CD4-positive, alpha-beta T cell treated with Interleukin-17A for 4 hours (primary cell): ENCODE measurements at regions not wholly inside any gene's neighbourhood (a gene's known extent, or its start where the extent isn't known, plus 50 kb on each side); places are given as distances from the start of the nearest gene placed in this dataset.

Experiments used
- DNase-seq: peaks from one replicate; pipeline ENCODE4 v3.0.0-alpha.2; 2020; ENCODE audit warnings: mixed read lengths

GRCh38 chr16:5557966-5558365 is 460.4 kb upstream of the EEF2KMT start:
- DNase-seq = no peak

GRCh38 chr16:5557448-5557847 is 459.9 kb upstream of the EEF2KMT start:
- DNase-seq = no peak

GRCh38 chr16:5556158-5556810 is 458.7 kb upstream of the EEF2KMT start:
- no peak for DNase-seq

- no peak for DNase-seq
These were observed 454.3 kb upstream of the EEF2KMT start for GRCh38 chr16:5551909-5552308.

GRCh38 chr16:5549802-5550201 is 452.2 kb upstream of the EEF2KMT start:
- DNase-seq = no peak

- DNase-seq = no peak
These were observed 443.8 kb upstream of the EEF2KMT start for GRCh38 chr16:5541356-5541755.

- DNase-seq = no peak
These were observed 439.8 kb upstream of the EEF2KMT start for GRCh38 chr16:5537347-5537746.

- no peak for DNase-seq
These were observed 435.8 kb upstream of the EEF2KMT start for GRCh38 chr16:5533321-5533888.

GRCh38 chr16:5527817-5528216 is 430.2 kb upstream of the EEF2KMT start:
- no peak for DNase-seq

- no peak for DNase-seq
These were observed 429.2 kb upstream of the EEF2KMT start for GRCh38 chr16:5526826-5527225.

GRCh38 chr16:5523829-5524228 is 426.2 kb upstream of the EEF2KMT start:
- DNase-seq = no peak

GRCh38 chr16:5516115-5516514 is 418.5 kb upstream of the EEF2KMT start:
- DNase-seq = no peak

- DNase-seq = no peak
These were observed 414.4 kb upstream of the EEF2KMT start for GRCh38 chr16:5512014-5512413.

- no peak for DNase-seq
These were observed 413.3 kb upstream of the EEF2KMT start for GRCh38 chr16:5510819-5511370.

GRCh38 chr16:5509794-5510193 is 412.2 kb upstream of the EEF2KMT start:
- DNase-seq = no peak

GRCh38 chr16:5509336-5509735 is 411.7 kb upstream of the EEF2KMT start:
- DNase-seq = no peak

- DNase-seq = no peak
These were observed 410.8 kb upstream of the EEF2KMT start for GRCh38 chr16:5508371-5508770.

- no peak for DNase-seq
These were observed 408.4 kb upstream of the EEF2KMT start for GRCh38 chr16:5506021-5506420.

- DNase-seq = no peak
These were observed 407.7 kb upstream of the EEF2KMT start for GRCh38 chr16:5505091-5505887.

GRCh38 chr16:5504064-5504781 is 406.6 kb upstream of the EEF2KMT start:
- no peak for DNase-seq

- no peak for DNase-seq
These were observed 405.3 kb upstream of the EEF2KMT start for GRCh38 chr16:5502944-5503343.

- DNase-seq = no peak
These were observed 404.9 kb upstream of the EEF2KMT start for GRCh38 chr16:5502467-5502869.

- DNase-seq = no peak
These were observed 402.9 kb upstream of the EEF2KMT start for GRCh38 chr16:5500526-5500925.
